Dedifferentiated amniotic fluid mesenchymal stem cell (primary cell): ENCODE measurements at regions not wholly inside any gene's neighbourhood (a gene's known extent, or its start where the extent isn't known, plus 50 kb on each side); places are given as distances from the start of the nearest gene placed in this dataset.

Source experiments
- DNase-seq: peaks from one replicate; pipeline ENCODE4 v3.0.0-alpha.2; 2016; ENCODE audit errors: extremely low spot score

- DNase-seq = no peak
These were observed 1178.7 kb upstream of the GBE1 start for GRCh38 chr3:82940124-82940523.

- DNase-seq = no peak
These were observed 1178.1 kb upstream of the GBE1 start for GRCh38 chr3:82939491-82940097.

GRCh38 chr3:82938821-82939328 lies 1177.4 kb upstream of the GBE1 start:
- no peak for DNase-seq

GRCh38 chr3:82927309-82928253 lies 1166.1 kb upstream of the GBE1 start:
- DNase-seq = no peak

GRCh38 chr3:82891028-82891427 lies 1129.6 kb upstream of the GBE1 start:
- DNase-seq = no peak

- DNase-seq = no peak
These were observed 1121.6 kb upstream of the GBE1 start for GRCh38 chr3:82883072-82883471.

- no peak for DNase-seq
These were observed 1114.0 kb upstream of the GBE1 start for GRCh38 chr3:82875401-82875800.

GRCh38 chr3:82839871-82840270 lies 1078.4 kb upstream of the GBE1 start:
- no peak for DNase-seq

- no peak for DNase-seq
These were observed 1072.7 kb upstream of the GBE1 start for GRCh38 chr3:82834098-82834497.

- no peak for DNase-seq
These were observed 1063.0 kb upstream of the GBE1 start for GRCh38 chr3:82824491-82824890.

- no peak for DNase-seq
These were observed 1054.6 kb upstream of the GBE1 start for GRCh38 chr3:82816086-82816485.

- no peak for DNase-seq
These were observed 1054.1 kb upstream of the GBE1 start for GRCh38 chr3:82815417-82816058.

- DNase-seq = no peak
These were observed 1053.2 kb upstream of the GBE1 start for GRCh38 chr3:82814660-82815059.

GRCh38 chr3:82807781-82808180 lies 1046.3 kb upstream of the GBE1 start:
- DNase-seq = no peak

GRCh38 chr3:82802501-82802900 lies 1041.1 kb upstream of the GBE1 start:
- DNase-seq = no peak

GRCh38 chr3:82800248-82800647 lies 1038.8 kb upstream of the GBE1 start:
- no peak for DNase-seq

- DNase-seq = no peak
These were observed 1035.3 kb upstream of the GBE1 start for GRCh38 chr3:82796765-82797164.

GRCh38 chr3:82791241-82791640 lies 1029.8 kb upstream of the GBE1 start:
- no peak for DNase-seq

- no peak for DNase-seq
These were observed 1029.1 kb upstream of the GBE1 start for GRCh38 chr3:82790307-82791097.

- no peak for DNase-seq
These were observed 1021.7 kb upstream of the GBE1 start for GRCh38 chr3:82783194-82783593.

GRCh38 chr3:82773207-82773606 lies 1011.8 kb upstream of the GBE1 start:
- DNase-seq = no peak

GRCh38 chr3:82764521-82764920 lies 1003.1 kb upstream of the GBE1 start:
- DNase-seq = no peak
